ENCODE measurements at regions not wholly inside any gene's neighbourhood (a gene's known extent, or its start where the extent isn't known, plus 50 kb on each side); places are given as distances from the start of the nearest gene placed in this dataset.
"Not testable (repeated sequence)": the region's sequence is repeated elsewhere in the genome, so short reads cannot be mapped to it uniquely, and the experiment has no call there.

GRCh38 chrX:131696989-131697388, 153.1 kb downstream of the OR13H1 start:
- DNase-seq (ENCODE audit: extremely low read depth in 1 of 2, low read depth in 1 of 2), result not testable (repeated sequence)

DNA sequence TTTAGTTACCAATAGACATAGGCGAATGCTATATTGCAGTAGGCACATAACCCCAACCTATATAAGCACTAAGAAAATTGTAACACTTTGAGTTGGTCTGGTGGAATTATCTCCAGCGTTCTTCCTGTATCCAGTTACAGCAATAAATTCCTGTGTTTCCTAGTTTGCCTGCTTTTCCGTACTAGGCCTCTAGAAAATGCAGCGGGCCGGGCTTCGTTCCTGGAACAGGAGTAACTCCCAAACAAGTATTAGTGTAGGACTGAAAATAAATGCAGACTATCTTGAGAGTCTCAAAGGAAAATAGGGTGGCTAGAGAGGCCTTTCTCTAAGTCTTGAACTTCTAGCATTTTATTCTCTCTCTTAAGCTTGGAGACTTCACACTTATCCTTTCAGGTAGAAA, 159.8 kb downstream of the OR13H1 start:
- DNase-seq (ENCODE audit: extremely low read depth in 1 of 2, low read depth in 1 of 2), result no peak

DNA sequence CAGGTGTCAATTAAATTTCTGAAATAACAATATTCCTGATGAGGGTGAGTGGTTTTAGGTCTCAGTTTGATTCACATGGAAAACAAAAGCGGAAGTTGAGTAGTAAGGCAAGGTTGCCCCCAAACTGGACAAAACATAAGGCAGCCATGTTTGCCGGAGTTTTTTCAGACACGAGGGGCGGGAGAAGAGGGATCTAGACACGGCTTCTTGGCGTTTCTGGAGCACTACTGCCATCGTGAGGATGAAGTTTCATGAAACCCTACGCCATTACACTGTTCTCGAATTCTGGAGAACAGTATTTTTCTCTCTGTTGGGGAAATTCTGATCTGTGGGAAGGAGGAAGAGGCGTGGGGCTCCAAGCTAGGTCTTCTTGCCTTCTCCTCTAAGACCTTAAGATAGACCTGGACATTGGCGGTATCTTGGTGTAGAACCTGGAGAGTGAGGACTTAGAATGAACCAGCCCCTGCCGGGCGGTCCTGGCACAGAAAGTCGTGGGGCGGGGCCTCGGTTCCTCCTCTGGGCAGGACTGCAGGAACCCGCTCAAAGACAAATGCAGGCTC, 160.3 kb downstream of the OR13H1 start:
- peak in 1 of 2 donors; percentile 80 for DNase-seq (ENCODE audit: extremely low read depth in 1 of 2, low read depth in 1 of 2)

DNA sequence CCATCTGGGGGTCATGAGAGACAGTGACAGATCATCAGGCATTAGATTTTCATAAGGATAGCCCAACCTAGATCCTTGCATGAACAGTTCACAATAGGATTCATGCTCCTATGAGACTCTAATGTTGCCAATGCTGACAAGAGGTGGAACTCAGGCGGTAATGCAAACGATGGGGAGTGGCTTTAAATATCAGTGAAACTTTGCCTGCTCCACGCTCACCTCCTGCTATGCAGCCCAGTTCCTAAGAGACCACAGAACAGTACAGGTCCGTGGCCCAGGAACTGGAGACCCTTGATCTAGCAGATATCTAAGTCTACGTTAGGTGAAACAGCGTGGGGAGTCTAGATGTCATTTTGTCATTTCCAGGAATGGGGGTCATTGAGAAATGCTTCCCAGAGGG, 165.7 kb downstream of the OR13H1 start:
- no peak for DNase-seq (ENCODE audit: extremely low read depth in 1 of 2, low read depth in 1 of 2)

GRCh38 chrX:131711478-131711867, 167.6 kb downstream of the OR13H1 start:
- no peak for DNase-seq (ENCODE audit: extremely low read depth in 1 of 2, low read depth in 1 of 2)

DNA sequence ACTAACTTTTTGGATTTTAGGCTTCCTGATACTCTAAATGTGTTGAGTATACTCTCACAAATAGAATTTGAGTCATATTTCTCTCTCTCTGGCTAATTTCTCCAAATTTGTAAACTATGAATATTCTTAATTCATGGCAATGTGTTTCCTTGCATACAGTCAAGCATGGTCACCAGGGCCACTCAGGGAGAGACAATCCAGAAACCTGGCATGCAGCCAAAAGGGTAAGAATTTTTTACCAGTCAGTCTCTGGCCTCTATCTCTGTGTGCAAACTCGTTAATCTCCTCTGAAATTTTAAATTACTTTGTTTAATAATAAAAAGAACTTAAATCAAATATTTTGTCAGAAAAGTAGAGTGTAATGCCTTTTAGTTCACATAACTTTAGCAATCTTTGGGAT, 179.8 kb downstream of the OR13H1 start:
- DNase-seq (ENCODE audit: extremely low read depth in 1 of 2, low read depth in 1 of 2), result no peak

DNA sequence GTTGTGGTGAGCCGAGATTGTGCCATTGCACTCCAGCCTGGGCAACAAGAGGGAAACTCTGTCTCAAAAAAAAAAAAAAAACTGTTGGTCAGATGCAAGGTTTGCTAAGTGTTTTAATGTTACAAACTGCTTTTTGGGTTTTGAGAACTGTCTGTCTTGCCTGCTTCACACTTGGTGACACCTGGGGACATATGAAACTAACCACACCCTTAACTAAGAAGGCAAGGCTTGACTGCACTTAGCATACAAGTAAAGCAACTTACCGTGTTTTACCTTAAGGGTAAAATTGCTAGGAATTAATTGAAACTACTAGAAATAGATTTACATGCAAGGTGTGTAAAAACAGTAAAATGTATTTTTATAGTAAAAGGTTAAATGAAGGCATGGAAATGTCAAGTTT, 180.4 kb downstream of the OR13H1 start:
- no peak for DNase-seq (ENCODE audit: extremely low read depth in 1 of 2, low read depth in 1 of 2)

DNA sequence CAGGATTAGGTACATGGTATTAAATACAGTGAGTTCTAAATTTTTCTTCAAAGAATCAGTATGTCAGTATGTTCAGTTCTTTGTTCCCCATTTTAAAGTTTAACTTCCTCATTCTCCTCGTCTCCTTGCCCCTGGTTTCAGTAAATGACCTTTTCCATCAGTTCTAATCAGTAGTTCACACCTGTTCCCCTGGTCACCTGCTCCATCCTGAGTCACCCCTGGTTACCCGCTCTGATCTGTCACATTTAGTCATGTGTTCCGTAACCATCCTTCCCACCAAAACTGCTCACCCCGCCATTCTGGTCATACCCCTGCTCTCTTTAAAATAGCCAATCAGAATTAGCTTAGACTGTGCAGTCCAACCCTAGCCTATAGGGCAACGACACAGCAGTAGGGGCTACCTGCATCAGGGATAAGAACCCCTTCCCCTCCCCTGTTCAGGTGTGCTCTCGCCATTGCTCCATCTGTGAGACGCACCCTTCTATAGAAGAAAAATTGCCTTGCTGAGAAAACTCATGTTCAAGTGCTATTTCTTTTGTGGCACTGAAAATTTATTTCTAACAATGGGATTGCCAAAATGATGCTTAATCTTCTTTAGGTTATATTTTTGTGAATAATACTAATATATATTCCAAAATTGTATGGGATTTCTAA, 181.3 kb downstream of the OR13H1 start:
- no peak for DNase-seq (ENCODE audit: extremely low read depth in 1 of 2, low read depth in 1 of 2)

GRCh38 chrX:131727778-131728177, 183.9 kb downstream of the OR13H1 start:
- DNase-seq (ENCODE audit: extremely low read depth in 1 of 2, low read depth in 1 of 2), result no peak

- DNase-seq (ENCODE audit: extremely low read depth in 1 of 2, low read depth in 1 of 2), result peak in 1 of 2 donors; percentile 52
Measured at GRCh38 chrX:131728295-131729145, 184.6 kb downstream of the OR13H1 start.

DNA sequence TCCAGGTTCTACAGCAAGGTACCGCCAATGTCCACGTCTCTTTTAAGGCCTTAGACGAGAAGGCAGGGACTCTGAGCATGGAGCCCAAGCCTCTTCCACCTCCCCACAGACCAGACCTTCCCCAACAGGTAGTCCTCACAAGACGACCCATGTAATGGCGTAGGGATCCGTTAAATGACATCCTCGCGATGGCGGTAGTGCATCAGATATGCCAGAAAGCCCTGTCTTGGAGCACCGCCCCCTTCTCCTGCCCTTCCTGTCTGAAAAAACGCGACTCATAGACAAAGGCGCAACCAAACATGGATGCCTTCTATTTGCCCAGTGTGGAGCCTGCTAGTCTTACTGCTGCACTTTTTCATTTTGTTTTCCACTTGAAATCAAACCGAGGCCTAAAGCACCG, 185.4 kb downstream of the OR13H1 start:
- peak in 1 of 2 donors; percentile 65 for DNase-seq (ENCODE audit: extremely low read depth in 1 of 2, low read depth in 1 of 2)

DNA sequence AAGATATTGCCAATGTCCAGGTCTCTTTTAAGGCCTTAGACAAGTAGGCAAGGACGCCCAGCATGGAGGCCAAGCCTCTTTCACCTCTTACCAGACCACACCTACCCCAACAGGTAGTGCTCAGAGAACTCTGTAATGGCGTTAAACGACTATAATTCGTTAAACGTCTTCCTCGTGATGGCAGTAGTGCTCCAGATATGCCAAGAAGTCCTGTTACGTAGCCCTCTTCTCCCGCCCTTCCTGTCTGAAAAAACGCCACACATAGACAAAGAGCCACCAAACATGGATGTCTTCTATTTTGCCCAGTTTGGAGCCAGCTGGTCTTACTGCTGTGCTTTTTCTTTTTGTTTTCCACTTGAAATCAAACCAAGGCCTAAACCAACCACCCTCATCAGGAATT, 190.7 kb downstream of the OR13H1 start:
- peak in 1 of 2 donors; percentile 56 for DNase-seq (ENCODE audit: extremely low read depth in 1 of 2, low read depth in 1 of 2)

DNA sequence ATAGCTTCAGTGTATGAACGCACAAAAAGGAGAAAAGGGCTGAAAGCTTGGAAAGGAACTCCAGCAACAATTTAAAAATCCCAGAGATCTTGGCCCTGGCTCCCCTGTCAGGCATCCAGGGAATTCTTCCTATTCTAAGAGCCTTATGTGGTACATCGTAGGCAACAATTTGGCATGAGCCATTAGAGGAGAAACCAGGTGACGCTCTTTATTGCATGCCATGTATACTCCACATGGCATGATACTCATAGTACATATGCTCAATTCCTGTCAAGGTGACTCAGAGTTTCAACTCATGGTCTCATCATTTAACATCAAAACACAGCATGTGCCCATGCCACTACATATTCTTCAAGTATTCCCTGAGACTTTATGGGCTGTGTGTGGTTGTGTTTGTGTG, 191.3 kb downstream of the OR13H1 start:
- no peak for DNase-seq (ENCODE audit: extremely low read depth in 1 of 2, low read depth in 1 of 2)

GRCh38 chrX:131739823-131740222, 195.9 kb downstream of the OR13H1 start:
- DNase-seq (ENCODE audit: extremely low read depth in 1 of 2, low read depth in 1 of 2), result no peak

- DNase-seq (ENCODE audit: extremely low read depth in 1 of 2, low read depth in 1 of 2), result peak in 1 of 2 donors; percentile 47
Measured at GRCh38 chrX:131741103-131741581, 197.3 kb downstream of the OR13H1 start.

DNA sequence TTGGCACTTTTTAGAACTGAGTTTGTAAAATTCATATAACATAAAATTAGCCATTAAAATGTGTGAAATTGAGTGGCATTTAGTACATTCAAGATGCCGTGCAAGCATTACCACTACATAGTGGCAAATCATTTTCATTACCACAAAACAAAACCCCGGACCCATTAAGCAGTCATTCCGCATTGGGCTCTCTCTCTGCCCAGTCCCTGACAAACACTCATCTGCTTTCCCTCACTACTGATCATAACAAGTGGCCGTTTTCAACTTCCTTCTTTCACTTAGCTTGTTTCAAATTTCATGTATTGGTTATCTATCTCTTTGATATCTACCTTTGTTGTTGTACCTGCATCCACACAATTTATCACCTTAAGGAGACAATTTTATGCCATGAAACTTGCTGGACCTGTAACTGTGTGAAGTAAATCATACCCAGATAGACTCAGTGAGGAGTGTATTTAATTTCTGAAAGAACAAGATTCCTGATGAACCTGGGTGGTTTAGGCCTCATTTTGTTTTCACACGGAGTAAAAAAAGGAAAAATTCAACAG, 202.1 kb downstream of the OR13H1 start:
- DNase-seq (ENCODE audit: extremely low read depth in 1 of 2, low read depth in 1 of 2), result no peak

DNA sequence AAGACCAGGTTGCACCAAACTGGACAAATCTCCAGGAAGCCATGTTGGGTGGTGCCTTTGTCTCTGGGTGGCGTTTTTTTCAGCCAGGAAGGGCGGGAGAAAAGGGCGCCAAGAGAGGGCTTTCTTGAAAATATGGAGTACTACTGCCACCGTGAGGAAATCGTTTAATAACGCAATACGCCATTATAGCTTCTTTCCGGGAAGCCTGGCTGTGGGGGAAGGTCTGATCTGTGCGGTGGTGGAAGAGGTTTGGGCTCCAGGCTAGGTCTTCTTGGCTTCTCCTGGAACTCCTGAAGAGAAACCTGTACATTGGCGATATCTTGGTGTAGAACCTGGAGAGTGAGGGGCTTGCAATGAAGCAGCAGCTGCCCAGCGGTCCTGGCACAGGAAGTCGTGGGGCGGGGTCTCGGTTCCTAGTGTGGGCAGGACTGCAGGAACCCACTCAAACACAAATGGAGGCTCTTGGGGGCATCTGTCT, 202.7 kb downstream of the OR13H1 start:
- DNase-seq (ENCODE audit: extremely low read depth in 1 of 2, low read depth in 1 of 2), result peak in 1 of 2 donors; percentile 44

DNA sequence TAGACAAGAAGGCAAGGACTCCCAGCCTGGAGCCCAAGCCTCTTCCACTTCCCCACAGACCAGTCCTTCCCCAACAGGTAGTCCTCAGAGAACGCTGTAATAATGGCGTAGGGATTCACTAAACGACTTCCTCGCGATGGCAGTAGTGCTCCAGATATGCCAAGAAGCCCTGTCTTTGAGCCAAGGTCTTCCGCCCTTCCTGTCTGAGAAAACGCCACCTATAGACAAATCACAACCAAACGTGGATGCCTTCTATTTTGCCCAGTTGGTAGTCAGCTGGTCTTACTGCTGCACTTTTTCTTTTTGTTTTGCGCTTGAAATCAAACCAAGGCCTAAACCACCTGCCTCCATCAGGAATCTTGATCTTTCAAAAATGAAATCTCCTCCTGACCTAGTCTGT, 203.3 kb downstream of the OR13H1 start:
- DNase-seq (ENCODE audit: extremely low read depth in 1 of 2, low read depth in 1 of 2), result peak in 1 of 2 donors; percentile 43

- peak in 1 of 2 donors; percentile 58 for DNase-seq (ENCODE audit: extremely low read depth in 1 of 2, low read depth in 1 of 2)
Measured at GRCh38 chrX:131752493-131753198, 208.8 kb downstream of the OR13H1 start.

DNA sequence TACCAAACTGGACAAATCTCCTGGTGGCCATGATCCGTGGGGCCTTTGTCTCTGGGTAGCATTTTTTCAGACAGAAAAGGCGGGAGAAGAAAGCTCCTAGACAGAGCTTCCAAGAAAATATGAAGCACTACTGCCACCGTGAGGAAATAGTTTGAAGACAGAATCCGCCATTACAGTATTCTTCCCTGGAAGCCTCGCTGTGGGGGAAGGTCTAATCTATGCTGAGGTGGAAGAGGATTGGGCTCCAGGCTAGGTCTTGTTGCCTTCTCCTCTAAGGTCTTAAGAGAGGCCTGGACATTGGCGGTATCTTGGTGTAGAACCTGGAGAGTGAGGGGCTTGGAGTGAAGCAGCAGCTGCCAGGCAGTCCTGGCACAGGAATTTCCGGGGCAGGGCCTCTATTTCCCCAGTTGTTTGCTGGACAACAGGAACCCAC, 218.9 kb downstream of the OR13H1 start:
- DNase-seq (ENCODE audit: extremely low read depth in 1 of 2, low read depth in 1 of 2), result no peak

GRCh38 chrX:131763674-131764073, 219.8 kb downstream of the OR13H1 start:
- peak in 1 of 2 donors; percentile 78 for DNase-seq (ENCODE audit: extremely low read depth in 1 of 2, low read depth in 1 of 2)
